Upper lobe of left lung (tissue), 4 donors: ENCODE measurements at regions not wholly inside any gene's neighbourhood (a gene's known extent, or its start where the extent isn't known, plus 50 kb on each side); places are given as distances from the start of the nearest gene placed in this dataset.

Experiments used
- EP300 ChIP-seq, 4 donors: sonication (generic); formaldehyde crosslinking; IDR thresholded peaks; one replicate each; pipeline ENCODE4 v1.5.1; 2017; ENCODE audit warnings: antibody characterized with exemption in 4 of 4, control low read depth in 2 of 4
- POLR2A ChIP-seq, 4 donors: fragments of 450-650 bp; IDR thresholded peaks; one replicate each; pipeline ENCODE4 v1.5.1; 2016 to 2017; ENCODE audit warnings: antibody characterized with exemption in 4 of 4, mild to moderate bottlenecking in 2 of 4
- POLR2AphosphoS5 ChIP-seq, 2 donors: sonication (generic); formaldehyde crosslinking; IDR thresholded peaks; one replicate each; pipeline ENCODE4 v1.5.1; 2017; ENCODE audit warnings: antibody characterized with exemption in 2 of 2
- TF ChIP-seq, protein P1 (sequence below), 6 experiments: fragments of 450-650 bp in 4 of 6; fragments of 200-600 bp in 2 of 6; sonication (generic) in 2 of 6; IDR thresholded peaks; one replicate each; pipeline ENCODE4 v1.5.1; 2016 to 2019; ENCODE audit warnings: antibody characterized with exemption in 6 of 6

GRCh38 chr14:34329301-34329700 is 132.7 kb downstream of the SPTSSA start:
- TF ChIP-seq EP300 (IDR thresholded peaks at IDR 0.05) (no peak), POLR2A (IDR thresholded peaks at IDR 0.05) (no peak), POLR2AphosphoS5 (IDR thresholded peaks at IDR 0.05) (no peak)
- TF ChIP-seq, protein P1, sequence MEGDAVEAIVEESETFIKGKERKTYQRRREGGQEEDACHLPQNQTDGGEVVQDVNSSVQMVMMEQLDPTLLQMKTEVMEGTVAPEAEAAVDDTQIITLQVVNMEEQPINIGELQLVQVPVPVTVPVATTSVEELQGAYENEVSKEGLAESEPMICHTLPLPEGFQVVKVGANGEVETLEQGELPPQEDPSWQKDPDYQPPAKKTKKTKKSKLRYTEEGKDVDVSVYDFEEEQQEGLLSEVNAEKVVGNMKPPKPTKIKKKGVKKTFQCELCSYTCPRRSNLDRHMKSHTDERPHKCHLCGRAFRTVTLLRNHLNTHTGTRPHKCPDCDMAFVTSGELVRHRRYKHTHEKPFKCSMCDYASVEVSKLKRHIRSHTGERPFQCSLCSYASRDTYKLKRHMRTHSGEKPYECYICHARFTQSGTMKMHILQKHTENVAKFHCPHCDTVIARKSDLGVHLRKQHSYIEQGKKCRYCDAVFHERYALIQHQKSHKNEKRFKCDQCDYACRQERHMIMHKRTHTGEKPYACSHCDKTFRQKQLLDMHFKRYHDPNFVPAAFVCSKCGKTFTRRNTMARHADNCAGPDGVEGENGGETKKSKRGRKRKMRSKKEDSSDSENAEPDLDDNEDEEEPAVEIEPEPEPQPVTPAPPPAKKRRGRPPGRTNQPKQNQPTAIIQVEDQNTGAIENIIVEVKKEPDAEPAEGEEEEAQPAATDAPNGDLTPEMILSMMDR (IDR thresholded peaks at IDR 0.05), result no peak
